Endothelial cell of umbilical vein (primary cell): ENCODE measurements at regions not wholly inside any gene's neighbourhood (a gene's known extent, or its start where the extent isn't known, plus 50 kb on each side); places are given as distances from the start of the nearest gene placed in this dataset.

Experiments
- BruUV-seq: library from RNA; stranded (reverse); fragments of 400-500 nt; replicated peaks from 2 replicates; lab custom pipeline; 2021; lab: Mats Ljungman, UMichigan
- CTCF ChIA-PET: fragments of 300-600, 350-600 bp; sonication (Branson Sonifier 250); formaldehyde crosslinking; loops from one replicate; lab custom pipeline; 2021; ENCODE audit warnings: antibody characterized with exemption, inconsistent platforms; lab: Charles Lee
- POLR2A ChIA-PET: fragments of 300-600, 350-600 bp; sonication (Branson Sonifier 250); formaldehyde crosslinking; loops from one replicate; lab custom pipeline; 2021; ENCODE audit warnings: antibody characterized with exemption, inconsistent platforms; lab: Charles Lee
- DNase-seq: peaks from one replicate; pipeline ENCODE4 v3.0.0-alpha.2; 2011; ENCODE audit warnings: low read depth, low spot score
- FAIRE-seq: peaks from 2 replicates; lab custom pipeline; 2011; peaks lifted over from hg19 to GRCh38; lab: Jason Lieb, UNC
- H2AFZ ChIP-seq: 2 replicates; pipeline ENCODE4 v1.6.0; 2012; ENCODE audit warnings: low read depth, low read length, control low read depth, inconsistent platforms
- H3K27ac ChIP-seq: 2 replicates; pipeline ENCODE4 v1.5.1; 2011; ENCODE audit warnings: low read depth, mild to moderate bottlenecking, control low read depth, low read length, moderate library complexity; ENCODE audit not compliant: insufficient read depth
- H3K27me3 ChIP-seq, 2 experiments: 2 replicates each; pipeline versions ENCODE4 v1.6.0 to v1.6.1; 2011; ENCODE audit warnings: low read length in 2 of 2, mixed read lengths in 1 of 2; ENCODE audit not compliant: control insufficient read depth in 2 of 2, insufficient read depth in 2 of 2
- H3K36me3 ChIP-seq, 2 experiments: 2 replicates in 1 of 2; 3 replicates in 1 of 2; pipeline ENCODE4 v1.5.1; 2011; ENCODE audit warnings: low read length in 2 of 2, mild to moderate bottlenecking in 1 of 2, moderate library complexity in 1 of 2; ENCODE audit not compliant: control insufficient read depth in 2 of 2, insufficient read depth in 2 of 2; ENCODE audit errors: extremely low read depth in 1 of 2
- H3K4me1 ChIP-seq: 3 replicates; pipeline ENCODE4 v1.5.1; 2011; ENCODE audit warnings: mild to moderate bottlenecking, low read length; ENCODE audit not compliant: control insufficient read depth, insufficient read depth; ENCODE audit errors: extremely low read depth
- H3K4me2 ChIP-seq: 2 replicates; pipeline ENCODE4 v1.6.1; 2011; ENCODE audit warnings: low read length, control low read depth, mixed read lengths; ENCODE audit not compliant: insufficient read depth
- H3K4me3 ChIP-seq, 3 experiments: fragments of 200-600 bp in 1 of 3; sonication (generic), shearing (Covaris generic) in 1 of 3; replicated peaks in 1 of 3; 2 replicates each; pipeline ENCODE4 v1.5.1; 2011 to 2016; ENCODE audit warnings: control low read depth in 3 of 3, low read length in 3 of 3, mild to moderate bottlenecking in 2 of 3, inconsistent platforms in 1 of 3, low read depth in 1 of 3, moderate library complexity in 1 of 3; ENCODE audit not compliant: insufficient read depth in 1 of 3
- H3K79me2 ChIP-seq: 2 replicates; pipeline ENCODE4 v1.6.0; 2012; ENCODE audit warnings: low read length, inconsistent platforms; ENCODE audit not compliant: control insufficient read depth, insufficient read depth
- H3K9ac ChIP-seq: replicated peaks from 2 replicates; pipeline ENCODE3; 2011; ENCODE audit warnings: low read length, control low read depth; ENCODE audit not compliant: insufficient read depth; ENCODE audit errors: extremely low read depth
- H3K9me1 ChIP-seq: replicated peaks from 3 replicates; pipeline ENCODE4 v1.6.0; 2011; ENCODE audit warnings: mild to moderate bottlenecking, low read length; ENCODE audit not compliant: control insufficient read depth, insufficient read depth; ENCODE audit errors: extremely low read depth
- H3K9me3 ChIP-seq: replicated peaks from 2 replicates; pipeline ENCODE4 v1.5.1; 2012; ENCODE audit warnings: low read length, inconsistent platforms; ENCODE audit not compliant: control insufficient read depth, insufficient read depth
- H4K20me1 ChIP-seq: replicated peaks from 2 replicates; pipeline ENCODE3; 2011; ENCODE audit warnings: mild to moderate bottlenecking, low read length; ENCODE audit not compliant: control insufficient read depth, insufficient read depth; ENCODE audit errors: extremely low read depth
- EZH2 ChIP-seq: IDR thresholded peaks from 2 replicates; pipeline ENCODE4 v1.6.1; 2012; ENCODE audit warnings: borderline replicate concordance, low read depth, mild to moderate bottlenecking, moderate library complexity, low read length, inconsistent platforms; ENCODE audit not compliant: severe bottlenecking
- FOS ChIP-seq: IDR thresholded peaks from 2 replicates; pipeline ENCODE4 v1.6.1; 2011; ENCODE audit warnings: mild to moderate bottlenecking, low read length, moderate library complexity, borderline replicate concordance; ENCODE audit not compliant: insufficient read depth
- JUN ChIP-seq: IDR thresholded peaks from 2 replicates; pipeline ENCODE4 v1.6.1; 2011; ENCODE audit warnings: borderline replicate concordance, low read depth; ENCODE audit not compliant: insufficient read length, insufficient read depth
- MYC ChIP-seq: IDR thresholded peaks from one replicate; pipeline ENCODE4 v1.6.1; 2011; ENCODE audit warnings: mild to moderate bottlenecking, low read depth, low read length
- dilution Hi-C: fragments of 300-500 bp; cut with MboI; formaldehyde crosslinking; loops from one replicate; pipeline ENCODE4 v1.15.0; 2019; ENCODE audit warnings: low sequenced_read_pairs; ENCODE audit not compliant: extremely low pct_ligation_motif_present
- intact Hi-C: fragments of 100-400 bp; cut with micrococcal nuclease; formaldehyde crosslinking; loops from one replicate; pipeline ENCODE4 v1.10.0; 2022
- TF ChIP-seq, protein P1 (sequence below), 2 donors: IDR thresholded peaks; 1 replicate in 1 of 2; 2 replicates in 1 of 2; pipeline ENCODE4 v1.5.1; 2011; ENCODE audit warnings: low read length in 2 of 2, mild to moderate bottlenecking in 2 of 2, moderate library complexity in 2 of 2, control low read depth in 1 of 2, inconsistent platforms in 1 of 2, low read depth in 1 of 2; ENCODE audit not compliant: insufficient read depth in 1 of 2; ENCODE audit errors: extremely low read depth in 1 of 2

- no peaks in the 10 kb centered on the region for H3K79me2 ChIP-seq
- peak; percentile 20 for DNase-seq
- no peaks in the 10 kb centered on the region for H3K27me3 ChIP-seq
- peak overlapping the region; percentile 37 for H2AFZ ChIP-seq
- no peak for FAIRE-seq
- H3K9me1 ChIP-seq, result no peaks in the 10 kb centered on the region
- H3K36me3 ChIP-seq, result no peaks in the 10 kb centered on the region
- TF ChIP-seq JUN (no peak), FOS (no peak), EZH2 (no peak), MYC (no peak)
- TF ChIP-seq, protein P1, sequence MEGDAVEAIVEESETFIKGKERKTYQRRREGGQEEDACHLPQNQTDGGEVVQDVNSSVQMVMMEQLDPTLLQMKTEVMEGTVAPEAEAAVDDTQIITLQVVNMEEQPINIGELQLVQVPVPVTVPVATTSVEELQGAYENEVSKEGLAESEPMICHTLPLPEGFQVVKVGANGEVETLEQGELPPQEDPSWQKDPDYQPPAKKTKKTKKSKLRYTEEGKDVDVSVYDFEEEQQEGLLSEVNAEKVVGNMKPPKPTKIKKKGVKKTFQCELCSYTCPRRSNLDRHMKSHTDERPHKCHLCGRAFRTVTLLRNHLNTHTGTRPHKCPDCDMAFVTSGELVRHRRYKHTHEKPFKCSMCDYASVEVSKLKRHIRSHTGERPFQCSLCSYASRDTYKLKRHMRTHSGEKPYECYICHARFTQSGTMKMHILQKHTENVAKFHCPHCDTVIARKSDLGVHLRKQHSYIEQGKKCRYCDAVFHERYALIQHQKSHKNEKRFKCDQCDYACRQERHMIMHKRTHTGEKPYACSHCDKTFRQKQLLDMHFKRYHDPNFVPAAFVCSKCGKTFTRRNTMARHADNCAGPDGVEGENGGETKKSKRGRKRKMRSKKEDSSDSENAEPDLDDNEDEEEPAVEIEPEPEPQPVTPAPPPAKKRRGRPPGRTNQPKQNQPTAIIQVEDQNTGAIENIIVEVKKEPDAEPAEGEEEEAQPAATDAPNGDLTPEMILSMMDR (IDR thresholded peaks at IDR 0.05; ENCODE audit: extremely low read depth in 1 of 2, insufficient read depth in 1 of 2, low read depth in 1 of 2, low read length in 2 of 2), result no peak
- intact Hi-C loops (loop anchor here (1.0 to 10.0 kb wide), 5 partner anchors 11 to 1031 kb away; no protein-coding TSS in a partner anchor), dilution Hi-C loops (no loop called here)
- peaks cover 42% of the 10 kb centered on the region for H3K4me1 ChIP-seq
- H4K20me1 ChIP-seq, result no peaks in the 10 kb centered on the region
- no TSS peak for BruUV-seq
- peak overlapping the region; percentile 76 for H3K27ac ChIP-seq
- no peaks in the 10 kb centered on the region for H3K9me3 ChIP-seq
- H3K4me2 ChIP-seq, result peak overlapping the region; percentile 76
- POLR2A ChIA-PET, result no interaction called here
- CTCF ChIA-PET, result interaction anchor here (0.9 kb wide), 2 partner anchors 9 to 105 kb away, joined by 3 to 4 read pairs; no protein-coding TSS in a partner anchor
- H3K9ac ChIP-seq, result peak overlapping the region; percentile 51
- no peak overlapping the region for H3K4me3 ChIP-seq
Measured at GRCh38 chr7:46753662-46754061, 828.2 kb downstream of the TNS3 start.
